ENCODE measurements at regions not wholly inside any gene's neighbourhood (a gene's known extent, or its start where the extent isn't known, plus 50 kb on each side); places are given as distances from the start of the nearest gene placed in this dataset.
A peak's percentile ranks its signal among the peaks of the same experiment; 100 is the strongest.

DNA sequence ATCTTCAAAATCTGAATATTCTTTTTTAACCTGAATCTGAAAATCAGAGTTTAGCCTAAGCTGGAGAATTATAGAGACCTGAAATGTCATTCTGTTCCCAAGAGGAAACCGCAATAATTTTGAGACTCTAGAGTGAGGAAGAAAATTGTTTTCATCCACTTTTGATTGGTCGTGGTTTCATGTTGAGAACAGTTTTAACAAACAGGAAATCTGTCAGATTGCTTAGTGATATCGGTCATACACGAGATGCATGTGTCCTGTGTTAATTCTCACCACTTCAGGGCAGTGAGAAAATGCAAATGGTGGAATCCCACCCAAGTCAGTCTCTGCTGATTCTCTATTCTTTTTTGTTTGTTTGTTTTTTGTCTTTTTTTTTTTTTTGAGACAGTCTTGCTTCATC is 1498.5 kb upstream of the TMEM132C start:
- H3K36me3 ChIP-seq = 0 out of 2 replicates have a peak, but pooled peaks cover 6% of the 10 kb centered on the region
- no peak for TF ChIP-seq Cebpa-rat (IDR thresholded peaks at IDR 0.05)
- peaks cover 13% of the 10 kb centered on the region for H3K4me1 ChIP-seq
- H3K27ac ChIP-seq = no peak overlapping the region
- H3K9ac ChIP-seq = no peak overlapping the region
- peaks cover 57% of the 10 kb centered on the region for H3K9me3 ChIP-seq
- no peak overlapping the region for H3K4me3 ChIP-seq
- peak overlapping the region; percentile 31 for H3K4me2 ChIP-seq
- H4K20me1 ChIP-seq = no peaks in the 10 kb centered on the region
- no peaks in the 10 kb centered on the region for H3K27me3 ChIP-seq

DNA sequence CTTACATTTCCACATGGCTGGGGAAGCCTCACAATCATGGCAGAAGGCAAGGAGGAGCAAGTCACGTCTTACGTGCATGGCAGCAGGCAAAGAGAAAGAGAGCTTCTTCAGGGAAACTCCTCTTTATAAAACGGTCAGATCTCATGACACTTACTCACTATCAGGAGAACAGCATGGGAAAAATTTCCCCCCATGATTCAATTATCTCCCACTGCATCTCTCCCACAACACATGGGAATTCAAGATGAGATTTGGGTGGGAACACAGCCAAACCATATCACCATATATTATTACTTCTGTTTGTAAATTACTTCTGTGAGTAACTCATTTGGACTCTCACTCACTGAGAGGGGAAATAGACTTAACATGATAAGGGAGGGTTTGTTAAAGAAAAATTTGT is 1496.8 kb upstream of the TMEM132C start:
- no peak for TF ChIP-seq Cebpa-rat (IDR thresholded peaks at IDR 0.05)
- Histone ChIP-seq H3K9me3 (peaks cover 41% of the 10 kb centered on the region), H3K27ac (no peak overlapping the region)

DNA sequence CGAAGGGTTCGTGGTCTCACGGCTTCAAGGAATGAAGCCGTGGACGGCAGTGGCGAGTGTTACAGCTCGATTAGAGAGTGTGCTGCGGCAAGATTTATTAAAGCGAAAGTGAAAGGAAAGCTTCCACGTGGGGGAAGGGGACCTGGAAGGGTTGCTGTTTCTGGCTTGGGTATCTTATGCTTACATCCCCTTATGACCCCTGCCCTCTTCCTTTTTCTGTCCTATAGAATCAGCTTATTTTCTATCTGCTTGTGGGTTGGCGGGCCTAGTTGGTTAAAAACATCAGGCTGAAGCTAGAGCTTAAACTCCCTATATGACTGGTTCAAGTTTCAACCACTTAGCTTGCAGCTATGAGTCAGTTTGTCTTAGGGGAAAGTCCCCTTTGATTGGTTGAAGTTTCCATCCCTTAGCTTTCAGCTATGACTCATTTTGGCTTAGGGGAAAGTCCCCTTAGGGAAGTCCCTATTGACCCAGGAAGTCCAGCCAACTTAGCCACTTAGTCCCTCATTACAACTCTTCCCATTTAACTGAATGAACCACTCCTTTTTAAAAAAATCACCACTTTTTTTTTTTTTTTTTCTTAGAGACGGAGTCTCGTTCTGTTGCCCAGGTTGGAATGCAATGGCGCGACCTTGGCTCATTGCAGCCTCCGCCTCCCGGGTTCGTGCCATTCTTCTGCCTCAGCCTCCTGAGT is 1494.7 kb upstream of the TMEM132C start:
- Histone ChIP-seq H3K9me3 (peaks cover 20% of the 10 kb centered on the region), H3K27ac (no peak overlapping the region), H3K4me1 (peaks cover 13% of the 10 kb centered on the region), H4K20me1 (no peaks in the 10 kb centered on the region), H3K36me3 (0 out of 2 replicates have a peak, but pooled peaks cover 2% of the 10 kb centered on the region), H3K4me3 (no peak overlapping the region), H3K27me3 (no peaks in the 10 kb centered on the region), H3K4me2 (no peak overlapping the region; the same call in 1 of the 2 replicates), H3K9ac (no peak overlapping the region)
- no peak for TF ChIP-seq Cebpa-rat (IDR thresholded peaks at IDR 0.05)

More for the DNA sequence above, 1496.8 kb upstream of the TMEM132C start:
- H3K36me3 ChIP-seq = 0 out of 2 replicates have a peak, but pooled peaks cover 6% of the 10 kb centered on the region
- H3K4me2 ChIP-seq = no peak overlapping the region
- H3K27me3 ChIP-seq = no peaks in the 10 kb centered on the region
- H4K20me1 ChIP-seq = no peaks in the 10 kb centered on the region
- no peak overlapping the region for H3K9ac ChIP-seq
- H3K4me1 ChIP-seq = peaks cover 13% of the 10 kb centered on the region
- H3K4me3 ChIP-seq = no peak overlapping the region

- peaks cover 13% of the 10 kb centered on the region for H3K4me1 ChIP-seq
- TF ChIP-seq Cebpa-rat (IDR thresholded peaks at IDR 0.05) = no peak
- no peak overlapping the region for H3K27ac ChIP-seq
- no peak overlapping the region for H3K4me2 ChIP-seq
- H3K27me3 ChIP-seq = no peaks in the 10 kb centered on the region
- H4K20me1 ChIP-seq = no peaks in the 10 kb centered on the region
- no peaks in the 10 kb centered on the region for H3K36me3 ChIP-seq
- H3K9ac ChIP-seq = no peak overlapping the region
- H3K9me3 ChIP-seq = peaks cover 13% of the 10 kb centered on the region
- no peak overlapping the region for H3K4me3 ChIP-seq
These were observed 1494.0 kb upstream of the TMEM132C start for GRCh38 chr12:126773012-126773411.

GRCh38 chr12:126773491-126773890 is 1493.5 kb upstream of the TMEM132C start:
- Histone ChIP-seq H3K27ac (no peak overlapping the region), H3K27me3 (no peaks in the 10 kb centered on the region), H3K36me3 (no peaks in the 10 kb centered on the region), H3K9me3 (peaks cover 11% of the 10 kb centered on the region), H3K4me1 (peaks cover 10% of the 10 kb centered on the region), H3K4me2 (no peak overlapping the region), H3K9ac (no peak overlapping the region), H4K20me1 (no peaks in the 10 kb centered on the region), H3K4me3 (no peak overlapping the region)
- no peak for TF ChIP-seq Cebpa-rat (IDR thresholded peaks at IDR 0.05)

GRCh38 chr12:126776026-126776655 is 1490.8 kb upstream of the TMEM132C start:
- H3K27me3 ChIP-seq = no peaks in the 10 kb centered on the region
- H3K36me3 ChIP-seq = no peaks in the 10 kb centered on the region

GRCh38 chr12:126780343-126780742 is 1486.6 kb upstream of the TMEM132C start:
- no peak for TF ChIP-seq Cebpa-rat (IDR thresholded peaks at IDR 0.05)
- H3K36me3 ChIP-seq = no peaks in the 10 kb centered on the region
- H3K27me3 ChIP-seq = no peaks in the 10 kb centered on the region
- H3K9me3 ChIP-seq = no peaks in the 10 kb centered on the region
- H3K27ac ChIP-seq = no peak overlapping the region
- no peak overlapping the region for H3K4me3 ChIP-seq
- no peaks in the 10 kb centered on the region for H4K20me1 ChIP-seq
- no peak overlapping the region for H3K4me2 ChIP-seq
- H3K9ac ChIP-seq = no peak overlapping the region
- peaks cover 11% of the 10 kb centered on the region for H3K4me1 ChIP-seq

More at GRCh38 chr12:126776026-126776655, 1490.8 kb upstream of the TMEM132C start:
- no peak overlapping the region for H3K4me3 ChIP-seq
- H3K4me2 ChIP-seq = no peak overlapping the region
- no peak for TF ChIP-seq Cebpa-rat (IDR thresholded peaks at IDR 0.05)
- H3K4me1 ChIP-seq = peaks cover 3% of the 10 kb centered on the region; the same call in 1 of the 2 replicates
- no peaks in the 10 kb centered on the region for H3K9me3 ChIP-seq
- H3K27ac ChIP-seq = no peak overlapping the region
- no peak overlapping the region for H3K9ac ChIP-seq
- H4K20me1 ChIP-seq = no peaks in the 10 kb centered on the region

DNA sequence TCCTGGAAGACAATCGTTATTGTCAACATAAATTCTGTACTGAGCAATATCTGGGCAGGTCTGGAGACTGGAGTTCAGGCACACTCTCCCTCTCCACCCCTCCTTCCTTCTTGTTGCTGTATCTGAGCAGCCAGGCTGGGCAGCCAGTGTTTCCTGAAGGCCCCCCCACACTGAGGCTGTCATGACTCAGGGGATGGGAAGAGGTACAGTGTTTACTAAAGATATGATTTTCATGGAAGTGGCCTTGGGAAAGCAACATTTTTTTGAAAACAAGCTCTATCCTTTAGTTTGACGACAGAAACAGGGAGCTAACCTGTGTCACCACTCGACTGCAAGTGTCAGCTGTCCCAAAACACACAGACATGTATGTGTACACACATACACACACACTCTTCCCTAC is 1485.4 kb upstream of the TMEM132C start:
- Histone ChIP-seq H3K9me3 (no peaks in the 10 kb centered on the region), H3K9ac (no peak overlapping the region), H3K27ac (no peak overlapping the region), H3K27me3 (no peaks in the 10 kb centered on the region), H3K4me3 (no peak overlapping the region), H3K4me1 (peaks cover 23% of the 10 kb centered on the region), H3K4me2 (no peak overlapping the region), H3K36me3 (no peaks in the 10 kb centered on the region), H4K20me1 (no peaks in the 10 kb centered on the region)
- no peak for TF ChIP-seq Cebpa-rat (IDR thresholded peaks at IDR 0.05)

DNA sequence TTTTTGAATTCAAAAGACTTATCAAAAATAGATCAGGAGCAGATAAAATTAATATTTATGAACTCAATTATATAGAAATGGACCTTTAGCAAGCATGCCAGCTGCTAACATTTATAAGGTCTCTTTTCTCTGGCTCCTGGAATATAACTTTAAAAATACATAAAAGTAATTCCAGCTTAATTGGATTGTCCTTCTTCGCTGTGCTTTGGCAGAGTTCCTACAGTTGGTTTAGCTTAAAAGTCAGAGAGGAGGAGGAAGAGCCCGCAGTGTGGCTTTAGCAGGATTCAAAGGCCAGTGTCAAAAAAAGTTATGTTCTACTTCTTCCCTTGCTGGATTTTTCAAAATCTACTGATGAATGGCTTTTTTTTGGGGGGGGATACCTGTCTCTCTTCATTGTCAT is 1484.9 kb upstream of the TMEM132C start:
- Histone ChIP-seq H3K9ac (no peak overlapping the region), H3K4me3 (no peak overlapping the region), H3K27ac (no peak overlapping the region), H3K4me2 (no peak overlapping the region), H4K20me1 (no peaks in the 10 kb centered on the region), H3K9me3 (no peaks in the 10 kb centered on the region), H3K36me3 (no peaks in the 10 kb centered on the region), H3K27me3 (no peaks in the 10 kb centered on the region), H3K4me1 (peaks cover 23% of the 10 kb centered on the region)
- TF ChIP-seq Cebpa-rat (IDR thresholded peaks at IDR 0.05) = no peak

GRCh38 chr12:126784328-126784921 is 1482.5 kb upstream of the TMEM132C start:
- H3K36me3 ChIP-seq = no peaks in the 10 kb centered on the region
- H3K4me1 ChIP-seq = peaks cover 23% of the 10 kb centered on the region
- no peak overlapping the region for H3K27ac ChIP-seq
- no peak overlapping the region for H3K9ac ChIP-seq
- no peaks in the 10 kb centered on the region for H3K27me3 ChIP-seq
- H4K20me1 ChIP-seq = no peaks in the 10 kb centered on the region
- no peak for TF ChIP-seq Cebpa-rat (IDR thresholded peaks at IDR 0.05)
- 0 out of 2 replicates have a peak overlapping the region, but pooled peaks have one; percentile 51 for H3K4me2 ChIP-seq
- no peaks in the 10 kb centered on the region for H3K9me3 ChIP-seq
- no peak overlapping the region for H3K4me3 ChIP-seq
